ENCODE measurements at regions not wholly inside any gene's neighbourhood (a gene's known extent, or its start where the extent isn't known, plus 50 kb on each side); places are given as distances from the start of the nearest gene placed in this dataset.

GRCh38 chr4:175282407-175282806 lies 364.2 kb downstream of the ADAM29 start:
- ATAC-seq = no peak
- TF ChIP-seq ZFP3 (CRISPR knock-in tag; IDR thresholded peaks at IDR 0.05) (no peak), ZC3H10 (CRISPR knock-in tag; IDR thresholded peaks at IDR 0.05) (no peak), ISL1 (CRISPR knock-in tag; IDR thresholded peaks at IDR 0.05) (no peak), POU6F1 (CRISPR knock-in tag; IDR thresholded peaks at IDR 0.05; ENCODE audit: borderline replicate concordance, low read depth) (no peak), OSR1 (CRISPR knock-in tag; IDR thresholded peaks at IDR 0.05) (no peak), ARNTL (CRISPR knock-in tag; IDR thresholded peaks at IDR 0.05; ENCODE audit: borderline replicate concordance, low read depth) (no peak), ZNF565 (CRISPR knock-in tag; conservative IDR thresholded peaks at IDR 0.05; ENCODE audit: low read depth) (no peak), TOX (CRISPR knock-in tag; IDR thresholded peaks at IDR 0.05; ENCODE audit: borderline replicate concordance) (no peak), PATZ1 (CRISPR knock-in tag; IDR thresholded peaks at IDR 0.05; ENCODE audit: borderline replicate concordance) (no peak), ZNF8 (CRISPR knock-in tag; IDR thresholded peaks at IDR 0.05) (no peak), ZFP30 (CRISPR knock-in tag; IDR thresholded peaks at IDR 0.05) (no peak), CREB5 (CRISPR knock-in tag; IDR thresholded peaks at IDR 0.05; ENCODE audit: low read depth) (no peak)

DNA sequence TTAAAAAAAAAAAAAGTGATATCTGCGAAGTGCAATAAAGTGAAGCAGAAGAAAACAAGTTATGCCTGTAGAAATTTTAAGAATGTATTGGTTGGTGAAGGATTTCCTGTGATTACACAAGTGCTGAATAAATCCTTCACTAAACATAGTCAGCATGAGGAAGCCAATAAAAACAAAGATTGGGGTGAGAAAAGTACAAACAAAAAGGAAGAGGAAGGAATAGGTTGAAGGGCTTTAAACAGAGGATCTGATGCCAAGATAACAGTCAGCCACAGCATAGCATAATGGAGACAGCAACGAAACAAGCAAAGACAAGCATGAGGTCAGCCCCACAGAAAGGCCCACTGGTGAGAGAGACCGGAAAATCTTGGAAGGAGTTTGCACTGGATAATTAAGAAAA lies 372.2 kb downstream of the ADAM29 start:
- TF ChIP-seq ZFP30 (CRISPR knock-in tag; IDR thresholded peaks at IDR 0.05) = no peak
- TF ChIP-seq OSR1 (CRISPR knock-in tag; IDR thresholded peaks at IDR 0.05) = no peak
- no peak for TF ChIP-seq ISL1 (CRISPR knock-in tag; IDR thresholded peaks at IDR 0.05)
- TF ChIP-seq POU6F1 (CRISPR knock-in tag; IDR thresholded peaks at IDR 0.05; ENCODE audit: borderline replicate concordance, low read depth) = no peak
- TF ChIP-seq ARNTL (CRISPR knock-in tag; IDR thresholded peaks at IDR 0.05; ENCODE audit: borderline replicate concordance, low read depth) = no peak
- no peak for TF ChIP-seq BACH2 (CRISPR knock-in tag; IDR thresholded peaks at IDR 0.05; ENCODE audit: borderline replicate concordance)
- no peak for TF ChIP-seq ZC3H10 (CRISPR knock-in tag; IDR thresholded peaks at IDR 0.05)
- TF ChIP-seq ESRRG (CRISPR knock-in tag; IDR thresholded peaks at IDR 0.05) = no peak
- no peak for TF ChIP-seq TOX (CRISPR knock-in tag; IDR thresholded peaks at IDR 0.05; ENCODE audit: borderline replicate concordance)
- TF ChIP-seq ZNF8 (CRISPR knock-in tag; IDR thresholded peaks at IDR 0.05) = no peak
- no peak for TF ChIP-seq ZNF70 (CRISPR knock-in tag; IDR thresholded peaks at IDR 0.05)
- TF ChIP-seq PPARA (CRISPR knock-in tag; IDR thresholded peaks at IDR 0.05; ENCODE audit: borderline replicate concordance) = no peak
- TF ChIP-seq TSHZ2 (CRISPR knock-in tag; IDR thresholded peaks at IDR 0.05) = no peak
- TF ChIP-seq ZNF565 (CRISPR knock-in tag; conservative IDR thresholded peaks at IDR 0.05; ENCODE audit: low read depth) = no peak
- TF ChIP-seq GLIS3 (CRISPR knock-in tag; IDR thresholded peaks at IDR 0.05) = no peak
- no peak for TF ChIP-seq ZFP3 (CRISPR knock-in tag; IDR thresholded peaks at IDR 0.05)
- TF ChIP-seq, protein P1, sequence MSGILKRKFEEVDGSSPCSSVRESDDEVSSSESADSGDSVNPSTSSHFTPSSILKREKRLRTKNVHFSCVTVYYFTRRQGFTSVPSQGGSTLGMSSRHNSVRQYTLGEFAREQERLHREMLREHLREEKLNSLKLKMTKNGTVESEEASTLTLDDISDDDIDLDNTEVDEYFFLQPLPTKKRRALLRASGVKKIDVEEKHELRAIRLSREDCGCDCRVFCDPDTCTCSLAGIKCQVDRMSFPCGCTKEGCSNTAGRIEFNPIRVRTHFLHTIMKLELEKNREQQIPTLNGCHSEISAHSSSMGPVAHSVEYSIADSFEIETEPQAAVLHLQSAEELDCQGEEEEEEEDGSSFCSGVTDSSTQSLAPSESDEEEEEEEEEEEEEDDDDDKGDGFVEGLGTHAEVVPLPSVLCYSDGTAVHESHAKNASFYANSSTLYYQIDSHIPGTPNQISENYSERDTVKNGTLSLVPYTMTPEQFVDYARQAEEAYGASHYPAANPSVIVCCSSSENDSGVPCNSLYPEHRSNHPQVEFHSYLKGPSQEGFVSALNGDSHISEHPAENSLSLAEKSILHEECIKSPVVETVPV (CRISPR knock-in tag; IDR thresholded peaks at IDR 0.05) = no peak
- ATAC-seq = no peak
